ENCODE measurements at regions not wholly inside any gene's neighbourhood (a gene's known extent, or its start where the extent isn't known, plus 50 kb on each side); places are given as distances from the start of the nearest gene placed in this dataset.

DNA sequence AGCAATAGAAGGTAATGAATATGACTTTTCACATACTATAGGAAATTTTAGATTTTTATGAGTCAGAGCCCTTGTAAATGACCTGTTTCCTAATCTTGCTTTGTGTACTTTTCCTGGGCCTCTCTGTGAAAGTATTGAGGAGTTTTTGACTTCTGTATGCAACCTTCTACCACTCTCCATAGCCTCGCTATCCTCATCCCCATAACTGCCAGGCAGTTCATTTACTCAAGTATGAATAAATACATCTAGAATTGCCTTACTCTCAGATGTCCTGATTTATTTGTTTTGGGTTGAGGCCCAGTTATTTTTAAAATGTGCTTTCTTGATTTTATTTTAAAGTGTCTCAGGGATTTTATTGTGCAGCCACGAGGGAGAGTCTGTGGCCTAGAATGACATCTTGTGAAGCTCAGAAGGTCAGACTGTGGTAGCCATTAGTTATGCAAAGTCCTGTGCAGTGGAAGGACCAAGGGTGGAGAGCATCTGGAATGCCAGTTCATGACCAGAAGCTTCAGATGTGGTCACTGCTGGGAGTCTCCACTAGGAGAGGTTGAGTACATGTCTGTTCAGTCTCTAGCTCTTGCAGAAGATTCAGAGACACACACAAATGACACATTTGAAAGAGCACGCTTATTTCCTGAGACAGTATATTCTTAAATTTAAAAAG is 346.2 kb upstream of the IMPG1 start:
- Histone ChIP-seq H3F3A (ENCODE audit: low read depth) (no peaks in the 10 kb centered on the region), H3K9ac (ENCODE audit: low read depth, low read length, poor library complexity, severe bottlenecking) (no peak overlapping the region), H3K79me2 (ENCODE audit: insufficient read depth, low read length) (no peaks in the 10 kb centered on the region), H3K4me1 (ENCODE audit: insufficient read depth, low read length, poor library complexity, severe bottlenecking) (no peaks in the 10 kb centered on the region), H3K9me2 (replicated peaks; ENCODE audit: low read depth, low read length) (no peaks in the 10 kb centered on the region), H3K27me3 (ENCODE audit: insufficient read depth, low read length, poor library complexity, severe bottlenecking) (no peaks in the 10 kb centered on the region), H3K4me2 (ENCODE audit: low read depth, low read length, poor library complexity, severe bottlenecking) (no peak overlapping the region), H4K20me1 (ENCODE audit: insufficient read depth, low read length, poor library complexity, severe bottlenecking) (no peaks in the 10 kb centered on the region), H2AFZ (ENCODE audit: low read length) (no peak overlapping the region), H3K4me3 (ENCODE audit: low read length, poor library complexity, severe bottlenecking) (no peak overlapping the region), H3K36me3 (ENCODE audit: insufficient read depth, low read length) (no peaks in the 10 kb centered on the region), H3K9me3 (ENCODE audit: insufficient read depth, low read depth, low read length) (no peaks in the 10 kb centered on the region)
- TF ChIP-seq, protein P1, sequence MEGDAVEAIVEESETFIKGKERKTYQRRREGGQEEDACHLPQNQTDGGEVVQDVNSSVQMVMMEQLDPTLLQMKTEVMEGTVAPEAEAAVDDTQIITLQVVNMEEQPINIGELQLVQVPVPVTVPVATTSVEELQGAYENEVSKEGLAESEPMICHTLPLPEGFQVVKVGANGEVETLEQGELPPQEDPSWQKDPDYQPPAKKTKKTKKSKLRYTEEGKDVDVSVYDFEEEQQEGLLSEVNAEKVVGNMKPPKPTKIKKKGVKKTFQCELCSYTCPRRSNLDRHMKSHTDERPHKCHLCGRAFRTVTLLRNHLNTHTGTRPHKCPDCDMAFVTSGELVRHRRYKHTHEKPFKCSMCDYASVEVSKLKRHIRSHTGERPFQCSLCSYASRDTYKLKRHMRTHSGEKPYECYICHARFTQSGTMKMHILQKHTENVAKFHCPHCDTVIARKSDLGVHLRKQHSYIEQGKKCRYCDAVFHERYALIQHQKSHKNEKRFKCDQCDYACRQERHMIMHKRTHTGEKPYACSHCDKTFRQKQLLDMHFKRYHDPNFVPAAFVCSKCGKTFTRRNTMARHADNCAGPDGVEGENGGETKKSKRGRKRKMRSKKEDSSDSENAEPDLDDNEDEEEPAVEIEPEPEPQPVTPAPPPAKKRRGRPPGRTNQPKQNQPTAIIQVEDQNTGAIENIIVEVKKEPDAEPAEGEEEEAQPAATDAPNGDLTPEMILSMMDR (conservative IDR thresholded peaks at IDR 0.05; ENCODE audit: low read length) = no peak
- no peak for TF ChIP-seq EZH2phosphoT487 (IDR thresholded peaks at IDR 0.05; ENCODE audit: borderline replicate concordance)

DNA sequence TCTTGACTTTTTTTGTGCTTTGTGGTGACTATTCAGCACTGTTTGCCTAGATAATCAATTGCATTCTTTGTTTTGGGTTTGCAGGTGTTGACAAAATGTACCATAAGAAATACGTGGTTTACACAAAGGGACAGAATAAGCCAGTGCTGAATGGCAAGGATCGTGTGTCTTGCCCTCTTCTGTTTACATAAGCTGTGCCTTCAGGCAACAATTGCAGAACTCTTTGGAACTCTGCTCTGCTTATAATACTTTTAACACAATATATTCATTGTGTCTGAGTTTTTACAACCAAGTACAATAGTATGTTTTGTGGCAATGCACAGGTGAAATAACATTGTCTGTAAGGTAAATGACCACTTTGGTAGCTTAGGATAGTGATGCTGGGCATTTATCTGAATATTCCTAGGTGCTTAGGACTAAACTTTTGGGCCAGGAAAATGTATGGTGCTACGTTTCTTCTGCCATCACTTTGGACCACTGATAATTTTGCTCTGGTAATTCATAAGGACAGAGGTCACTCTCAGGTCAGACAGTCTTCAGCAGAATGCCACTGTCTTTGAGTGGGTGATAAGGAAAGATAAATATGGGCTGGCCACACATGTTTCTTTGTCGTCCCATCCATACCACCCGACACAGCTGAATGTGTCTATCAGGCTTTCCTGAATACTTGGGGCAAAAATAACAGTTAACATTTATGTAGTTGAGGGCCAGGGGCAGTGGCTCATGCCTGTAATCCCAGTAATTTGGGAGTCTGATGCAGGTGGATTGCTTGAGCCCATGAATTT is 344.6 kb upstream of the IMPG1 start:
- Histone ChIP-seq H3K79me2 (ENCODE audit: insufficient read depth, low read length) (no peaks in the 10 kb centered on the region), H3K9me2 (replicated peaks; ENCODE audit: low read depth, low read length) (no peaks in the 10 kb centered on the region), H3K4me2 (ENCODE audit: low read depth, low read length, poor library complexity, severe bottlenecking) (no peak overlapping the region), H3K27me3 (ENCODE audit: insufficient read depth, low read length, poor library complexity, severe bottlenecking) (no peaks in the 10 kb centered on the region), H2AFZ (ENCODE audit: low read length) (no peak overlapping the region), H3K9ac (ENCODE audit: low read depth, low read length, poor library complexity, severe bottlenecking) (no peak overlapping the region), H3K9me3 (ENCODE audit: insufficient read depth, low read depth, low read length) (no peaks in the 10 kb centered on the region), H3K4me1 (ENCODE audit: insufficient read depth, low read length, poor library complexity, severe bottlenecking) (no peaks in the 10 kb centered on the region), H4K20me1 (ENCODE audit: insufficient read depth, low read length, poor library complexity, severe bottlenecking) (no peaks in the 10 kb centered on the region), H3F3A (ENCODE audit: low read depth) (no peaks in the 10 kb centered on the region), H3K36me3 (ENCODE audit: insufficient read depth, low read length) (no peaks in the 10 kb centered on the region), H3K4me3 (ENCODE audit: low read length, poor library complexity, severe bottlenecking) (no peak overlapping the region)
- TF ChIP-seq EZH2phosphoT487 (IDR thresholded peaks at IDR 0.05; ENCODE audit: borderline replicate concordance) = no peak
- TF ChIP-seq, protein P1 (conservative IDR thresholded peaks at IDR 0.05; ENCODE audit: low read length) = no peak

DNA sequence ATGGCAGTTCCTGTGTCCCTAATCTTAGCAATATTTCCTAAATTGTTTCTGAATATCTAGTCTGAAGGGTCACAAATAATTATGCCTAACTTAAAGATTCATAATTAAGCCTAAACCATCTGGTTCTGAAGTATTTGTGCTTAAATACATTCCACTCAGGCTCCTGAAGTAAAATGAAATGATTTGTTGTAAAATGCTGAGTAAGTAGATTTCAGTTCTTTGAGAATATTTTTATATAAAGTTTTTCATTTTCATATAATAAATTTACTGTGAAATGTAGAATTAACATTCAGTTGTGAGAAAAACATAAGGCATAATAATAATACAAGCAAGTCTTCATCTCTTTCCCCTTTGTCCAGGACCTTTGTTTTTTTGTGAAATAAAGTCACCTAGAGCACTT is 330.6 kb upstream of the IMPG1 start:
- H3K9me2 ChIP-seq (replicated peaks; ENCODE audit: low read depth, low read length) = no peaks in the 10 kb centered on the region; the same call in 1 of the 2 replicates
- H3K79me2 ChIP-seq (ENCODE audit: insufficient read depth, low read length) = no peaks in the 10 kb centered on the region
- H4K20me1 ChIP-seq (ENCODE audit: insufficient read depth, low read length, poor library complexity, severe bottlenecking) = no peaks in the 10 kb centered on the region
- TF ChIP-seq, protein P1 (conservative IDR thresholded peaks at IDR 0.05; ENCODE audit: low read length) = no peak
- TF ChIP-seq EZH2phosphoT487 (IDR thresholded peaks at IDR 0.05; ENCODE audit: borderline replicate concordance) = no peak
- no peaks in the 10 kb centered on the region for H3K4me1 ChIP-seq (ENCODE audit: insufficient read depth, low read length, poor library complexity, severe bottlenecking)
- H3K36me3 ChIP-seq (ENCODE audit: insufficient read depth, low read length) = no peaks in the 10 kb centered on the region
- H3K9ac ChIP-seq (ENCODE audit: low read depth, low read length, poor library complexity, severe bottlenecking) = no peak overlapping the region
- H3F3A ChIP-seq (ENCODE audit: low read depth) = no peaks in the 10 kb centered on the region
- no peaks in the 10 kb centered on the region for H3K9me3 ChIP-seq (ENCODE audit: insufficient read depth, low read depth, low read length)
- H3K27me3 ChIP-seq (ENCODE audit: insufficient read depth, low read length, poor library complexity, severe bottlenecking) = no peaks in the 10 kb centered on the region
- no peak overlapping the region for H2AFZ ChIP-seq (ENCODE audit: low read length)
- H3K4me2 ChIP-seq (ENCODE audit: low read depth, low read length, poor library complexity, severe bottlenecking) = no peak overlapping the region
- no peak overlapping the region for H3K4me3 ChIP-seq (ENCODE audit: low read length, poor library complexity, severe bottlenecking)
